T-helper 17 cell (primary cell): ENCODE measurements at regions not wholly inside any gene's neighbourhood (a gene's known extent, or its start where the extent isn't known, plus 50 kb on each side); places are given as distances from the start of the nearest gene placed in this dataset.

Experiments
- ATAC-seq: fragments of 150-1000 bp; cut with Tn5 transposase; 2 replicates; pipeline ENCODE4 v1.10.0; 2021; ENCODE audit warnings: mild to moderate bottlenecking, moderate library complexity
- DNase-seq, 3 donors: peaks; one replicate each; pipeline versions ENCODE4 v3.0.0 to v3.0.0-alpha.2; 2020 to 2021
- H3K9me3 ChIP-seq: one replicate; pipeline ENCODE4 v1.7.0; 2013; ENCODE audit warnings: low read length, mild to moderate bottlenecking; ENCODE audit not compliant: control insufficient read depth, poor library complexity, severe bottlenecking
- H3K27ac Mint-ChIP-seq: one replicate; pipeline ENCODE4 v1.8.0; 2022; ENCODE audit warnings: mild to moderate bottlenecking, moderate library complexity, mixed read lengths
- H3K27me3 Mint-ChIP-seq: one replicate; pipeline ENCODE4 v1.8.0; 2022; ENCODE audit warnings: mixed read lengths
- H3K36me3 Mint-ChIP-seq: one replicate; pipeline ENCODE4 v1.8.0; 2022; ENCODE audit warnings: low read depth, mixed read lengths
- H3K4me1 Mint-ChIP-seq: one replicate; pipeline ENCODE4 v1.8.0; 2022; ENCODE audit warnings: mild to moderate bottlenecking, mixed read lengths
- H3K4me3 Mint-ChIP-seq: one replicate; pipeline ENCODE4 v1.8.0; 2022; ENCODE audit warnings: mild to moderate bottlenecking, moderate library complexity, mixed read lengths

GRCh38 chr22:49203091-49203858 is 624.4 kb downstream of the BRD1 start:
- Mint-ChIP-seq H3K27ac (no peak overlapping the region), H3K4me1 (peaks cover 2% of the 10 kb centered on the region), H3K36me3 (no peaks in the 10 kb centered on the region), H3K27me3 (peaks cover 43% of the 10 kb centered on the region), H3K4me3 (no peak overlapping the region)
- ATAC-seq (no peak), DNase-seq (peak in 1 of 3 donors; percentile 4)
- H3K9me3 ChIP-seq: no peaks in the 10 kb centered on the region

- Mint-ChIP-seq H3K27ac (no peak overlapping the region), H3K27me3 (peaks cover 50% of the 10 kb centered on the region), H3K4me3 (no peak overlapping the region), H3K36me3 (no peaks in the 10 kb centered on the region), H3K4me1 (peaks cover 2% of the 10 kb centered on the region)
- ATAC-seq (no peak), DNase-seq (peak in 1 of 3 donors; percentile 1)
- H3K9me3 ChIP-seq: no peaks in the 10 kb centered on the region
These were observed 625.4 kb downstream of the BRD1 start for GRCh38 chr22:49202226-49202625.

- H3K9me3 ChIP-seq: no peaks in the 10 kb centered on the region
- no peaks in the 10 kb centered on the region for H3K36me3 Mint-ChIP-seq
- no peak overlapping the region for H3K4me3 Mint-ChIP-seq
- DNase-seq (peak in 1 of 3 donors; percentile 2), ATAC-seq (no peak)
- H3K4me1 Mint-ChIP-seq: peaks cover 2% of the 10 kb centered on the region
- peaks cover 51% of the 10 kb centered on the region for H3K27me3 Mint-ChIP-seq
- H3K27ac Mint-ChIP-seq: no peak overlapping the region
These were observed 626.4 kb downstream of the BRD1 start for GRCh38 chr22:49201046-49201970.

- DNase-seq: peak in 1 of 3 donors; percentile 2
- no peaks in the 10 kb centered on the region for H3K9me3 ChIP-seq
- peaks cover 34% of the 10 kb centered on the region for H3K27me3 Mint-ChIP-seq
- no peak overlapping the region for H3K4me3 Mint-ChIP-seq
- H3K36me3 Mint-ChIP-seq: no peaks in the 10 kb centered on the region
- ATAC-seq: no peak
- no peak overlapping the region for H3K27ac Mint-ChIP-seq
- peaks cover 2% of the 10 kb centered on the region for H3K4me1 Mint-ChIP-seq
These were observed 628.4 kb downstream of the BRD1 start for GRCh38 chr22:49199224-49199623.

GRCh38 chr22:49198705-49199084 is 629.0 kb downstream of the BRD1 start:
- no peak overlapping the region for H3K4me3 Mint-ChIP-seq
- H3K27ac Mint-ChIP-seq: no peak overlapping the region
- H3K4me1 Mint-ChIP-seq: peaks cover 2% of the 10 kb centered on the region
- no peaks in the 10 kb centered on the region for H3K36me3 Mint-ChIP-seq
- DNase-seq (no peak), ATAC-seq (no peak)
- no peaks in the 10 kb centered on the region for H3K9me3 ChIP-seq
- H3K27me3 Mint-ChIP-seq: peaks cover 33% of the 10 kb centered on the region

- no peak for DNase-seq
- Mint-ChIP-seq H3K4me3 (no peak overlapping the region), H3K27me3 (peaks cover 29% of the 10 kb centered on the region), H3K27ac (no peak overlapping the region), H3K36me3 (no peaks in the 10 kb centered on the region), H3K4me1 (peaks cover 2% of the 10 kb centered on the region)
- no peaks in the 10 kb centered on the region for H3K9me3 ChIP-seq
- no peak for ATAC-seq
These were observed 629.5 kb downstream of the BRD1 start for GRCh38 chr22:49197986-49198704.

GRCh38 chr22:49197505-49197904 is 630.2 kb downstream of the BRD1 start:
- H3K36me3 Mint-ChIP-seq: no peaks in the 10 kb centered on the region
- no peak overlapping the region for H3K4me3 Mint-ChIP-seq
- H3K27me3 Mint-ChIP-seq: peaks cover 34% of the 10 kb centered on the region
- H3K4me1 Mint-ChIP-seq: peaks cover 2% of the 10 kb centered on the region
- no peaks in the 10 kb centered on the region for H3K9me3 ChIP-seq
- DNase-seq (peak in 1 of 3 donors; percentile 1), ATAC-seq (no peak)
- no peak overlapping the region for H3K27ac Mint-ChIP-seq

GRCh38 chr22:49196046-49196511 is 631.6 kb downstream of the BRD1 start:
- ATAC-seq (no peak), DNase-seq (no peak)
- peaks cover 2% of the 10 kb centered on the region for H3K4me1 Mint-ChIP-seq
- no peaks in the 10 kb centered on the region for H3K36me3 Mint-ChIP-seq
- peaks cover 43% of the 10 kb centered on the region for H3K27me3 Mint-ChIP-seq
- no peak overlapping the region for H3K27ac Mint-ChIP-seq
- no peak overlapping the region for H3K4me3 Mint-ChIP-seq
- H3K9me3 ChIP-seq: no peaks in the 10 kb centered on the region

GRCh38 chr22:49195636-49196035 is 632.0 kb downstream of the BRD1 start:
- ATAC-seq: no peak
- H3K27ac Mint-ChIP-seq: no peak overlapping the region
- no peak for DNase-seq
- H3K4me1 Mint-ChIP-seq: peaks cover 2% of the 10 kb centered on the region
- no peaks in the 10 kb centered on the region for H3K9me3 ChIP-seq
- H3K4me3 Mint-ChIP-seq: no peak overlapping the region
- H3K36me3 Mint-ChIP-seq: no peaks in the 10 kb centered on the region
- H3K27me3 Mint-ChIP-seq: peaks cover 46% of the 10 kb centered on the region

GRCh38 chr22:49193901-49194465 is 633.7 kb downstream of the BRD1 start:
- H3K36me3 Mint-ChIP-seq: no peaks in the 10 kb centered on the region
- H3K27ac Mint-ChIP-seq: no peak overlapping the region
- no peaks in the 10 kb centered on the region for H3K9me3 ChIP-seq
- ATAC-seq (no peak), DNase-seq (no peak)
- no peaks in the 10 kb centered on the region for H3K4me1 Mint-ChIP-seq
- H3K27me3 Mint-ChIP-seq: peaks cover 44% of the 10 kb centered on the region
- no peak overlapping the region for H3K4me3 Mint-ChIP-seq

GRCh38 chr22:49193348-49193747 is 634.3 kb downstream of the BRD1 start:
- Mint-ChIP-seq H3K4me1 (no peaks in the 10 kb centered on the region), H3K27me3 (peaks cover 50% of the 10 kb centered on the region), H3K36me3 (peaks cover 2% of the 10 kb centered on the region), H3K4me3 (no peak overlapping the region), H3K27ac (no peak overlapping the region)
- no peak for DNase-seq
- no peaks in the 10 kb centered on the region for H3K9me3 ChIP-seq
- ATAC-seq: no peak

- Mint-ChIP-seq H3K36me3 (peaks cover 3% of the 10 kb centered on the region), H3K4me3 (no peak overlapping the region), H3K27me3 (peaks cover 48% of the 10 kb centered on the region), H3K4me1 (no peaks in the 10 kb centered on the region), H3K27ac (no peak overlapping the region)
- DNase-seq: no peak
- no peak for ATAC-seq
- H3K9me3 ChIP-seq: no peaks in the 10 kb centered on the region
These were observed 634.8 kb downstream of the BRD1 start for GRCh38 chr22:49192857-49193250.
